Smooth muscle cell (in vitro differentiated cells): ENCODE measurements at regions not wholly inside any gene's neighbourhood (a gene's known extent, or its start where the extent isn't known, plus 50 kb on each side); places are given as distances from the start of the nearest gene placed in this dataset.

Experiments
- DNase-seq: peaks from one replicate; lab custom pipeline; 2025; ENCODE audit not compliant: unreplicated experiment; lab: John Stamatoyannopoulos, UW
- H2AFZ ChIP-seq: fragments of 200-600 bp; sonication (generic); 2 replicates; pipeline ENCODE4 v1.6.0; 2016; ENCODE audit warnings: antibody characterized with exemption, low read depth, mild to moderate bottlenecking
- H3F3A ChIP-seq: fragments of 200-600 bp; sonication (generic); 2 replicates; pipeline ENCODE4 v1.6.0; 2017; ENCODE audit warnings: antibody characterized with exemption, low read depth
- H3K27ac ChIP-seq: fragments of 200-600 bp; sonication (generic); 2 replicates; pipeline ENCODE4 v1.5.1; 2016; ENCODE audit warnings: low read depth, mild to moderate bottlenecking
- H3K27me3 ChIP-seq: fragments of 200-600 bp; sonication (generic); 2 replicates; pipeline ENCODE4 v1.6.1; 2016; ENCODE audit warnings: low read depth, mild to moderate bottlenecking
- H3K36me3 ChIP-seq: fragments of 200-600 bp; sonication (generic); 2 replicates; pipeline ENCODE4 v1.5.1; 2016; ENCODE audit warnings: low read depth
- H3K4me1 ChIP-seq: fragments of 200-600 bp; sonication (generic); 2 replicates; pipeline ENCODE4 v1.5.1; 2016; ENCODE audit warnings: low read depth
- H3K4me2 ChIP-seq: fragments of 200-600 bp; sonication (generic); 2 replicates; pipeline ENCODE4 v1.6.0; 2016; ENCODE audit warnings: mild to moderate bottlenecking
- H3K4me3 ChIP-seq: fragments of 200-600 bp; sonication (generic); 2 replicates; pipeline ENCODE4 v1.5.1; 2016; ENCODE audit warnings: mild to moderate bottlenecking
- H3K79me2 ChIP-seq: fragments of 200-600 bp; sonication (generic); 2 replicates; pipeline ENCODE4 v1.6.0; 2016; ENCODE audit warnings: low read depth, mild to moderate bottlenecking
- H3K9ac ChIP-seq: fragments of 200-600 bp; sonication (generic); 2 replicates; pipeline ENCODE4 v1.6.0; 2016; ENCODE audit warnings: low read depth
- H3K9me3 ChIP-seq: fragments of 200-600 bp; sonication (generic); replicated peaks from 2 replicates; pipeline ENCODE4 v1.5.1; 2016; ENCODE audit warnings: low read depth
- H4K20me1 ChIP-seq: fragments of 200-600 bp; sonication (generic); 2 replicates; pipeline ENCODE4 v1.6.0; 2016; ENCODE audit warnings: low read depth
- WGBS: methylation state at CpG from one replicate; pipeline ENCODE4 v1.1.7; 2016; ENCODE audit warnings: low lambda C conversion rate; 5-methylcytosine and 5-hydroxymethylcytosine counted together
- TF ChIP-seq, protein P1 (sequence below): fragments of 200-600 bp; sonication (generic); IDR thresholded peaks from 2 replicates; pipeline ENCODE4 v1.5.1; 2017; ENCODE audit warnings: borderline replicate concordance, mild to moderate bottlenecking, antibody characterized with exemption; ENCODE audit not compliant: insufficient read depth, poor library complexity, severe bottlenecking

DNA sequence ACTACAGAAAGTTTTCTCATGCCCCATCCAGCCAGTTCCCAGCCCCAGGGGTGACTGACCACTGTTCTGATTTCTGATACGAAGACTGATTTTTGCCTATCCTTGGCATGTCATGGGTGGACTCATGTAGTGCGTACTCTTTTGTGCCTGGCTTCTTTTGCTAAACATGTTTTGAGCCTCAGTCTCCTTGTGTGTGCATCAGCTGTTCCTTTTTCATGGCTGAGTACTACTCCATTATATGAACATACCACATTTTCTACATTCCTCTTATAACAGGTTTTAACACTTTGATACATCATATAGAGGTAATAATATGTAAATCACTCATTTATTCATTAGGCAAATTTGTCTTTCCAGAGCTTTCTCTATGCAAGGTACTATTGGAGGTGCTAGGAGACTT lies 126.7 kb downstream of the ANAPC4 start:
- no peak overlapping the region for H3K4me2 ChIP-seq
- no peaks in the 10 kb centered on the region for H3K9me3 ChIP-seq
- H3K36me3 ChIP-seq, result no peaks in the 10 kb centered on the region
- H3K27ac ChIP-seq, result no peak overlapping the region
- 95% methylated on average over 2 of the region's 2 CpGs for WGBS
- no peaks in the 10 kb centered on the region for H3F3A ChIP-seq
- TF ChIP-seq, protein P1, sequence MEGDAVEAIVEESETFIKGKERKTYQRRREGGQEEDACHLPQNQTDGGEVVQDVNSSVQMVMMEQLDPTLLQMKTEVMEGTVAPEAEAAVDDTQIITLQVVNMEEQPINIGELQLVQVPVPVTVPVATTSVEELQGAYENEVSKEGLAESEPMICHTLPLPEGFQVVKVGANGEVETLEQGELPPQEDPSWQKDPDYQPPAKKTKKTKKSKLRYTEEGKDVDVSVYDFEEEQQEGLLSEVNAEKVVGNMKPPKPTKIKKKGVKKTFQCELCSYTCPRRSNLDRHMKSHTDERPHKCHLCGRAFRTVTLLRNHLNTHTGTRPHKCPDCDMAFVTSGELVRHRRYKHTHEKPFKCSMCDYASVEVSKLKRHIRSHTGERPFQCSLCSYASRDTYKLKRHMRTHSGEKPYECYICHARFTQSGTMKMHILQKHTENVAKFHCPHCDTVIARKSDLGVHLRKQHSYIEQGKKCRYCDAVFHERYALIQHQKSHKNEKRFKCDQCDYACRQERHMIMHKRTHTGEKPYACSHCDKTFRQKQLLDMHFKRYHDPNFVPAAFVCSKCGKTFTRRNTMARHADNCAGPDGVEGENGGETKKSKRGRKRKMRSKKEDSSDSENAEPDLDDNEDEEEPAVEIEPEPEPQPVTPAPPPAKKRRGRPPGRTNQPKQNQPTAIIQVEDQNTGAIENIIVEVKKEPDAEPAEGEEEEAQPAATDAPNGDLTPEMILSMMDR, result no peak
- H3K79me2 ChIP-seq, result no peaks in the 10 kb centered on the region
- H3K27me3 ChIP-seq, result no peaks in the 10 kb centered on the region
- no peaks in the 10 kb centered on the region for H4K20me1 ChIP-seq
- H3K4me3 ChIP-seq, result no peak overlapping the region
- no peaks in the 10 kb centered on the region for H3K4me1 ChIP-seq
- DNase-seq, result no peak
- H3K9ac ChIP-seq, result no peak overlapping the region
- no peak overlapping the region for H2AFZ ChIP-seq

DNA sequence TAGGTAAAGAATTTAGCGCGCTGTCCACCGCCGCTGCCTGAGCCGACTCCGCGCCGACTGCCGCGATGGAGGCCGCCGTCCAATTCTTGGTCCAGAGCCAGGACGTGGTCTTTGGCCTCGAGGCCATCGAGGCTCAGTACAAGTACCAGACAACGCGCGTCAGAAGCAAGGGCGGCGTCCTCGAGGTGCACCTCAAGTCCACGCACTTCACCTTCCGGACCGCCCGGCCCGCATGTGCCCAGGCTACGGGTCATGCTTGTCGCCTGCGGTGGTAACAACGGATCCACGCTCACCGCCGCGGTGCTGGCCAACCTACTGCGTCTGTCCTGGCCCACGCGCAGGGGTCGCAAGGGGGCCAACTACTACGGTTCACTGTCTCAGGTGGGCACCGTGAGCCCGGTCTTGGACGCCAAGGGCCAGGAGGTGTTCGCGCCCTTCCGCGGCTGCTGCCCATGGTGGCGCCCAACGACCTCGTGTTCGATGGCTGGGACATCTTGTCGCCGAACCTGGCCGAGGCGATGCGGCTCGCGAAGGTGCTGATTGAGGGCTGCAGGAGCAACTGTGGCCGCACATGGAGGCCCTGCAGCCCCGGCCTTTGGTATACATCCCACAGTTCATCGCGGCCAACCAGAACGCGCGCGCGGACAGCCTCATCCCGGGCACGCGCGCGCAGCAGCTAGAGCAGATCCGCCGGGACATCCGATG lies 128.0 kb downstream of the ANAPC4 start:
- TF ChIP-seq, protein P1, result no peak
- DNase-seq, result no peak
- no peak overlapping the region for H2AFZ ChIP-seq

DNA sequence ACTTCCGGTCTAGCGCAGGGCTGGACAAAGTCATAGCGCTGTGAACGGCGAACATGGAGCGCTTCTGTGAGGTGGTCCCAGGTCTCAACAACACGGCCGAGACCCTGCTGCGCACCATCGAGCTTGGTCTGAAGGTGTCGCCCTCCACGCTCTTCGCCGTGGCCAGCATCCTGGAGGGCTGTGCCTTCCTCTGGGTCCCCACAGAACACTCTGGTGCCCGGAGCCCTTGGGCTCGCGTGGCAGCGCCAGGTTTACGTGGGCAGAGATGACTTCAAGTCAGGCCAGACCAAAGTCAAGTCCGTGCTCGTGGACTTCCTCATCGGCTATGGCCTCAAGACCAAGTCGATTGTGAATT lies 128.6 kb downstream of the ANAPC4 start:
- no peak overlapping the region for H2AFZ ChIP-seq
- no peaks in the 10 kb centered on the region for H3F3A ChIP-seq
- no peaks in the 10 kb centered on the region for H3K4me1 ChIP-seq
- no peak overlapping the region for H3K4me2 ChIP-seq
- no peaks in the 10 kb centered on the region for H4K20me1 ChIP-seq
- no peak overlapping the region for H3K27ac ChIP-seq
- no peaks in the 10 kb centered on the region for H3K27me3 ChIP-seq
- no peak overlapping the region for H3K9ac ChIP-seq
- WGBS, result 95% methylated on average over 21 of the region's 23 CpGs
- TF ChIP-seq, protein P1, result no peak
- DNase-seq, result no peak
- no peaks in the 10 kb centered on the region for H3K36me3 ChIP-seq
- no peaks in the 10 kb centered on the region for H3K79me2 ChIP-seq
- H3K4me3 ChIP-seq, result no peak overlapping the region
- no peaks in the 10 kb centered on the region for H3K9me3 ChIP-seq

More for the DNA sequence above, 128.0 kb downstream of the ANAPC4 start:
- Histone ChIP-seq H3K79me2 (no peaks in the 10 kb centered on the region), H3K27me3 (no peaks in the 10 kb centered on the region), H3K4me3 (no peak overlapping the region), H3K4me1 (no peaks in the 10 kb centered on the region), H3K36me3 (no peaks in the 10 kb centered on the region), H3K27ac (no peak overlapping the region), H3K9me3 (no peaks in the 10 kb centered on the region), H3F3A (no peaks in the 10 kb centered on the region), H3K4me2 (no peak overlapping the region), H3K9ac (no peak overlapping the region), H4K20me1 (no peaks in the 10 kb centered on the region)
- 98% methylated on average over 65 of the region's 74 CpGs for WGBS

DNA sequence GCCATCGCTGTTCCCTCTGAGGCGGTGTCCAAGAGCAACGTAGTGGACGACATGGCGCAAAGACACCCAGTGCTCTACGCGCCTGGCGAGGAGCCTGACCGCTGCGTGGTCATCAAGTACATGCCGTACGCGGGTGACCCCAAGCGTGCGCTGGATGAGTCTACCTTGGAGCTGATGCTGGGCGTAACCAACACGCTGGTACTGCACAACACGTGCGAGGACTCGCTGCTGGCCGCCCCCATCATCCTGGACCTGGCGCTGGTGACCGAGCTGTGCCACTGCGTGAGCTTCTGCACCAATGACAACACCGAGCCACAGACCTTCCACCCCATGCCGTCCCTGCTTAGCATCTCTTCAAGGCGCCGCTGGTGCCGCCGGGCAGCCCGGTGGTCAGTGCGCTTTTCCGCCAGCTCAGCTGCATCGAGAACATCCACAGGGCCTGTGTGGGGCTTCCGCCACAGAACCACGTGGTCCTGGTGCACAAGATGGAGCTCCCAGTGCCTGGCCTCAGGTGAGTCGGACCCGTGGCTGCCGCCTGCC lies 129.0 kb downstream of the ANAPC4 start:
- H3K27ac ChIP-seq, result no peak overlapping the region
- H3K4me1 ChIP-seq, result no peaks in the 10 kb centered on the region
- TF ChIP-seq, protein P1, result no peak
- H3K9me3 ChIP-seq, result no peaks in the 10 kb centered on the region
- no peak for DNase-seq
- H3K27me3 ChIP-seq, result no peaks in the 10 kb centered on the region
- no peak overlapping the region for H2AFZ ChIP-seq
- WGBS, result 97% methylated on average over 39 of the region's 39 CpGs
- H3K79me2 ChIP-seq, result no peaks in the 10 kb centered on the region
- no peaks in the 10 kb centered on the region for H3K36me3 ChIP-seq
- no peak overlapping the region for H3K4me2 ChIP-seq
- no peaks in the 10 kb centered on the region for H3F3A ChIP-seq
- no peaks in the 10 kb centered on the region for H4K20me1 ChIP-seq
- no peak overlapping the region for H3K9ac ChIP-seq
- no peak overlapping the region for H3K4me3 ChIP-seq
